Activated T-cell treated with anti-CD3 and anti-CD28 coated beads, Interleukin-2, amount 50 U/mL, for 72 hours (primary cell): ENCODE measurements at regions not wholly inside any gene's neighbourhood (a gene's known extent, or its start where the extent isn't known, plus 50 kb on each side); places are given as distances from the start of the nearest gene placed in this dataset.

Experiments used
- ATAC-seq, 2 donors: fragments of 150-1000 bp; cut with Tn5 transposase; replicated peaks in 1 of 2; 2 replicates each; pipeline ENCODE4 v1.10.0; 2021; ENCODE audit warnings: moderate library complexity in 2 of 2, mild to moderate bottlenecking in 1 of 2
- DNase-seq, 2 donors: peaks; one replicate each; pipeline ENCODE4 v3.0.0; 2021 to 2022; ENCODE audit warnings: mixed read lengths in 1 of 2
- H3K27ac Mint-ChIP-seq: one replicate; pipeline ENCODE4 v1.8.0; 2022; ENCODE audit warnings: mild to moderate bottlenecking, moderate library complexity, mixed read lengths
- H3K27me3 Mint-ChIP-seq: one replicate; pipeline ENCODE4 v1.8.0; 2022; ENCODE audit warnings: low read depth, mixed read lengths
- H3K36me3 Mint-ChIP-seq, 2 donors: one replicate each; pipeline ENCODE4 v1.8.0; 2022; ENCODE audit warnings: mixed read lengths in 2 of 2, mild to moderate bottlenecking in 1 of 2; ENCODE audit not compliant: insufficient read depth in 2 of 2
- H3K4me1 Mint-ChIP-seq: one replicate; pipeline ENCODE4 v1.8.0; 2022; ENCODE audit warnings: low read depth, mixed read lengths
- H3K4me3 Mint-ChIP-seq, 2 donors: one replicate each; pipeline ENCODE4 v1.8.0; 2022; ENCODE audit warnings: mild to moderate bottlenecking in 2 of 2, mixed read lengths in 2 of 2, moderate library complexity in 2 of 2
- H3K9me3 Mint-ChIP-seq, 2 donors: one replicate each; pipeline ENCODE4 v1.8.0; 2022; ENCODE audit warnings: mixed read lengths in 2 of 2

DNA sequence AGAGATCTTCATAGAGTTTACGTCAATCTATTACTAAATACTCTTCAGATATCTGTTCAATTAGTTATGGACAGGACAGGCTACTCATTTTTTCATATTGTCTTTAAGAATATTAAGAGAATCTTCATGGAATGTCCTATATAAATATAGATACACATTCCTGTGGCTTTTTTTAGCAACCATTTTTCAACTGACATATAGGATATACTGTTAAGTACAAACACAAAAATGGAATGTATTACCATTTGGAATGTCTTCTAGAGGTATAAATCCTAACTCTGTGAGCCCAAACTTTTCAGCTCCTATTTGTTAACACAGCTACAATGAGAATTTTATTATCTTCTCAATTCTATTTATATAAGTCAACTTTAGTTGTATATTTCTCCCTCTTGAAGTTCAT is 239.6 kb upstream of the DEFB112 start:
- DNase-seq (no peak), ATAC-seq (no peak)
- Mint-ChIP-seq H3K36me3 (no peaks in the 10 kb centered on the region), H3K27me3 (no peaks in the 10 kb centered on the region), H3K27ac (no peak overlapping the region), H3K4me3 (no peak overlapping the region), H3K4me1 (no peaks in the 10 kb centered on the region), H3K9me3 (peaks cover 4 to 6% of the 10 kb centered on the region in 2 donors)

DNA sequence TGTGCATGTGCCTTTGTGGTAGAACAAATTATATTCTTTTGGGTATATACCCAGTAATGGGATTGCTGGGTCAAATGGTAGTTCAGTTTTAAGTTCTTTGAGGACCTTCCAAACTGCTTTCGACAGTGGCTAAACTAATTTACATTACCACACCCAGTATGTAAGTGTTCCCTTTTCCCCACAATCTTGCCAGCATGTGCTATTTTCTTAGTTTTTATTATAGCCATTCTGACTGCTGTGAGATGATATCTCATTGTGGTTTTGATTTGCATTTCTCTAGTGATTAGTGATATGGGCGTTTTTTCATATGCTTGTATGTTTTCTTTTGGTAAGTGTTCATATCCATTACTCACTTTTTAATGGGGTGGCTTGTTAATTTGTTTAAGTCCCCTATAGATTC is 251.6 kb upstream of the DEFB112 start:
- no peak overlapping the region for H3K4me3 Mint-ChIP-seq
- no peaks in the 10 kb centered on the region for H3K4me1 Mint-ChIP-seq
- DNase-seq, result no peak
- H3K27me3 Mint-ChIP-seq, result no peaks in the 10 kb centered on the region
- no peak overlapping the region for H3K27ac Mint-ChIP-seq
- H3K9me3 Mint-ChIP-seq, result peaks cover 2 to 3% of the 10 kb centered on the region in 2 donors
- no peaks in the 10 kb centered on the region for H3K36me3 Mint-ChIP-seq
- no peak for ATAC-seq

DNA sequence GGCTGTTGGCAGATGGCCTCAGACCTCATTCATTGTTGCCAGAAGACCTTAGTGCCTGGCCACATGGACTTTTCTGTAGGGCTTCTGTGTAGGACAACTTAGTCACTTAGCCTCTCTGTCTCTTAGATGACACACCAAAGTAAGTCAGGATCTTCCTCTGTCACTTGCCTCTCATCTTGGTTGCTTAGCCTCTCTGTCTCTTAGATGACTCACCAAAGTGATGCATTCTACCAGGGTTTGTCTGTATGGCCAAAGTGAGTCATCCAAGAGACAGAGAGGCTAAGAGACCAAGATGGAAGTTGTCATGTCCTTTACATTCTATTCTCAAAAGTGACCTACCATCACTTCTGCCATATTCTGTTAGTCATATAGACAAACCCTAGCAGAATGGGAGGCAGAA is 255.9 kb upstream of the DEFB112 start:
- peaks cover 2 to 7% of the 10 kb centered on the region in 2 donors for H3K9me3 Mint-ChIP-seq
- no peak overlapping the region for H3K4me3 Mint-ChIP-seq
- H3K27me3 Mint-ChIP-seq, result no peaks in the 10 kb centered on the region
- H3K27ac Mint-ChIP-seq, result no peak overlapping the region
- no peak for ATAC-seq
- DNase-seq, result no peak
- no peaks in the 10 kb centered on the region for H3K36me3 Mint-ChIP-seq
- no peaks in the 10 kb centered on the region for H3K4me1 Mint-ChIP-seq

DNA sequence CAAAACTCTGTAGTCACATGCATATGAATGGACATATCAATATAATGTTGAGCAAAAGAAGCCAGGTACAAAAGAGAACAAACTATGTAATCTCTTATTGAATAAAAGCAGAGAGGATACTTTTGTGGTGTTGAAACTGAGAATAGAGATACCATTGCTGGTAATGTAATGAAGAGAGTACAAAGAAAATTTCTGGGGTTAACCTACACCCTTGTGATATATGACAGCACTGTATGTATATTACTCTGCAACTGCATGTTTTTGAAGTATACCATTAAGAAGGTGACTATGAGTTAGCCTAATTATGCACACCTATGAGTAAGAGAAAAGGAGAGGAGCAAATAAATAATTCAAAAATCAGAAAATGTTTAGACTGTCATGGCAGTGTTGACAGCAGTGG is 268.8 kb upstream of the DEFB112 start:
- no peak overlapping the region for H3K27ac Mint-ChIP-seq
- no peaks in the 10 kb centered on the region for H3K27me3 Mint-ChIP-seq
- no peaks in the 10 kb centered on the region for H3K36me3 Mint-ChIP-seq
- H3K4me3 Mint-ChIP-seq, result no peak overlapping the region
- DNase-seq (no peak), ATAC-seq (no peak)
- no peaks in the 10 kb centered on the region for H3K4me1 Mint-ChIP-seq
- peaks cover 1 to 3% of the 10 kb centered on the region in 2 donors for H3K9me3 Mint-ChIP-seq

DNA sequence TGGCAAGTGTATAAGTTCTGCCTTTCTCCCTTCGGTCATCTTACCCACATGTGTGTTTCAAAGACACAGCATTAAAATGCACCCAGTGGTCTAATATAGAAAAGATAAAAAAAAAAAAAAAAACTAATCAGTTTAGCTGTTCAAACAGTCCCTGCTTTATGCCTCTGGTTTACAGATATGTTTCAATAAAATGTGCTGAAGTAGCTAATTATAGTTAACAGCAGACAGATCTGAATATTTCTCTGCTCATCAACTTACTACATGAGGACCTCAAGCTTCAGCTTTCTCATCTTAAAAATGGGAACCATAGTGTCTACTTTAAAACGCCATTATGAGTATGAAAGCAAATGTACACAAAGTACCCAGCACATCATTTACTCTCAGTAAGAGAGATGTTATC is 280.6 kb upstream of the DEFB112 start:
- H3K36me3 Mint-ChIP-seq, result peaks cover 1 to 2% of the 10 kb centered on the region in 2 donors
- no peaks in the 10 kb centered on the region for H3K27me3 Mint-ChIP-seq
- peaks cover 7 to 19% of the 10 kb centered on the region in 2 donors for H3K9me3 Mint-ChIP-seq
- H3K27ac Mint-ChIP-seq, result no peak overlapping the region
- ATAC-seq (no peak), DNase-seq (no peak)
- no peak overlapping the region for H3K4me3 Mint-ChIP-seq
- H3K4me1 Mint-ChIP-seq, result no peaks in the 10 kb centered on the region

DNA sequence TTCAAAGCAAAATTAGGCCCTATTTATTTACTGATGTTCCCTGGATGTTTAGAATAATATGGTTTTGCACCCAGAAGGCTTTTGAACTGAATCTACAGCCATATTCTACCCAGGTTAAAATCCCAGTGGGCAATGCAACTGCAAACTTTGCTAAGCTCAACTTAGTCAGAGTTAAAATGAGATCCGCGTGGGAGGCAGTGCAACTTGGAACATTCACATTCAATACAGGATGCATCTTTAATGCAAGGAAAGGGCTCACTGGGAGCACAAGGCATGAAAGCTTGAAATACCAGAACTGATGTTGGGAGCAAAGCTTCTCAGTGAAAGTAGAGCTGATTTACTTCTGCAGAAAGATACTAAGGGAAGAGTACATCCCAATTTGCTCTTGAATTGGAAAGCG is 281.2 kb upstream of the DEFB112 start:
- Mint-ChIP-seq H3K9me3 (peaks cover 3 to 15% of the 10 kb centered on the region in 2 donors), H3K36me3 (no peaks in the 10 kb centered on the region), H3K4me3 (no peak overlapping the region), H3K4me1 (no peaks in the 10 kb centered on the region), H3K27ac (no peak overlapping the region), H3K27me3 (no peaks in the 10 kb centered on the region)
- DNase-seq (no peak), ATAC-seq (no peak)

DNA sequence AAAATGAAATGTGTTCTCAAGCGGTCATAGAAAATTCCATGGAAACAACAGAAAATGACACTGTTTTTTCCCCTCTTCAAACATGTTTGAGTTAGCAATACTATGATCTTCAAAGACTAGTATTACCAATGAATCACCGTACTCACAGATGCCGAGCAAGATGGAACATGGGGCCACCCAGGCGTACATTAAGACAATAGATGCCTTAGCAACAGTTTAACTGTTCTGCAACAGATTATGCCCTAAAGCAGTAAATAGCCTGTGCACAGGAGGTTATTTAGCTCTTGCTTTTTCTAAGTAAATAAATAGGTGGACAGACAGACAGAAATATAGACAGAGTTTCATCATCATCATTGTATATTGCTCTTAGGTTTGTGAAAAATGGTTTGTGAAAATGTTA is 284.0 kb upstream of the DEFB112 start:
- H3K27ac Mint-ChIP-seq, result no peak overlapping the region
- H3K36me3 Mint-ChIP-seq, result no peaks in the 10 kb centered on the region
- no peak overlapping the region for H3K4me3 Mint-ChIP-seq

DNA sequence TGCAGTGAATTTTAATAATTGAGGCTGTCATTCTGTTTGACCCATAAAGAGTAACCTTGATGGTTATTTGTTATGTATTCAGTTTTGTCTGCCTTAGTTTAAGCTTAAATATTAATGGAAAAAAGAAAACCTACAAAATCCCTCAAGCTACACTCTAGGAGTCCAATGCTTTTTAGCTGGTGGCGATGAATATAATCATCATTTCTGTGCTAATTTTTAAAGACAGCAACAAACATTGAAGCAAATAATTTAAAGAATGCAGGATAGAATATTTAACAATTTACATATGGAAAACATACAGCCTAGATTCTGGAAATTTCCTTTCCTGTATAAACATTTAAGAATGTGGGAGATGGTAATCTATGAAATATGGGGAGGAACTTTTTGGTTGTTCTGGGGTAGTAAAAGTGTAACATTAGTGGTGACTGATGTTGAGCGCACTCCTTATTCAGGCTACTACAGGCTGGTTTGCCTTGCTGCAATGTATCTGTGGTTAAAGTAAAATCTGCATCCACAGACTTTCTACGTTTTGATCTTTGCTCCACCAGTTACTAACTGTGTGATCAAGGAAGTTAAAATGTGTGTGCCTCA is 287.9 kb upstream of the DEFB112 start:
- Mint-ChIP-seq H3K4me3 (no peak overlapping the region), H3K27me3 (no peaks in the 10 kb centered on the region), H3K36me3 (no peaks in the 10 kb centered on the region), H3K27ac (no peak overlapping the region), H3K9me3 (peaks cover 8% of the 10 kb centered on the region in 2 donors), H3K4me1 (no peaks in the 10 kb centered on the region)
- ATAC-seq (no peak), DNase-seq (no peak)

More for the DNA sequence above, 284.0 kb upstream of the DEFB112 start:
- Mint-ChIP-seq H3K27me3 (no peaks in the 10 kb centered on the region), H3K9me3 (peaks cover 6 to 12% of the 10 kb centered on the region in 2 donors), H3K4me1 (no peaks in the 10 kb centered on the region)
- ATAC-seq (no peak), DNase-seq (no peak)

DNA sequence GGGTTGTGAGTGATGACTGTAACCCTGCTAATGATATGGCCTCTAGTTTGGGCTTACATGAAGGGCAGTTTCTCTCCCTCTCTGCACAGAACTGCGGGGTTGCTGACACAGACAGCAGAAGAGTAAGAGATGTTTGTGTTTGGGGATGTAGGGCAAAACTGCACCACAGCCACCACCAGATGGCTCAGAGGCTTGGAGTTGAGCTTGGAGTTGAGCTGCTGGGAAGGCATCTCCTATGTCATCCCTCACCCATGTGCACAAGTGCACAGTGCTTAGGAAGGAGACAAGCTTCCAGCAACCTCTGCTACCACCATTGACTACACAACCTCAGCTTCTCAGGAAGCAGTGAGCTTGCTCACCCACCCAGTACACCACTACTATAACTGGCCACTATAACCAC is 303.9 kb upstream of the DEFB112 start:
- H3K27ac Mint-ChIP-seq, result no peak overlapping the region
- H3K36me3 Mint-ChIP-seq, result peaks cover 0 to 2% of the 10 kb centered on the region in 2 donors
- no peak for DNase-seq
- H3K27me3 Mint-ChIP-seq, result no peaks in the 10 kb centered on the region
- ATAC-seq, result no peak
- no peaks in the 10 kb centered on the region for H3K4me1 Mint-ChIP-seq
- H3K9me3 Mint-ChIP-seq, result peaks cover 7 to 13% of the 10 kb centered on the region in 2 donors
- H3K4me3 Mint-ChIP-seq, result no peak overlapping the region

DNA sequence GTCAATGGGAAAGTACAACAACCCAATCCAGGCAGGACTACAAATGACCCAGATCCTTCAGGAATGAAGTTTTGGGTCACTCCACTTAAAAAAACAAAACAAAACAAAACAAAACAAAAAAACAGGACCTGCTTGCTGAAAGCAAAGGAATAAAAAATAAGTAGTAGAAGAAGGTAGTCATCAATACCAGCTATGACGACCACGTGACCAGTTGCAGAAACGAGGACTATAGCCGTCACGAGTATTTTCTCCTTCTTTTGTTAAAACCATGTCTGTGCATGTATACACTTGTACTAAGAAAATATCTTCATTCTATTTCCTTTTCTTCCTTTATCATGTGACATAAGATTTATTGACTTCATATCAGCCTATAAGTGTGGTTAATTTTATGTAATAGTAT is 308.4 kb upstream of the DEFB112 start:
- no peak for DNase-seq
- Mint-ChIP-seq H3K27me3 (no peaks in the 10 kb centered on the region), H3K4me1 (no peaks in the 10 kb centered on the region), H3K27ac (no peak overlapping the region), H3K9me3 (peaks cover 9 to 11% of the 10 kb centered on the region in 2 donors), H3K4me3 (no peak overlapping the region), H3K36me3 (no peaks in the 10 kb centered on the region)
- no peak for ATAC-seq

DNA sequence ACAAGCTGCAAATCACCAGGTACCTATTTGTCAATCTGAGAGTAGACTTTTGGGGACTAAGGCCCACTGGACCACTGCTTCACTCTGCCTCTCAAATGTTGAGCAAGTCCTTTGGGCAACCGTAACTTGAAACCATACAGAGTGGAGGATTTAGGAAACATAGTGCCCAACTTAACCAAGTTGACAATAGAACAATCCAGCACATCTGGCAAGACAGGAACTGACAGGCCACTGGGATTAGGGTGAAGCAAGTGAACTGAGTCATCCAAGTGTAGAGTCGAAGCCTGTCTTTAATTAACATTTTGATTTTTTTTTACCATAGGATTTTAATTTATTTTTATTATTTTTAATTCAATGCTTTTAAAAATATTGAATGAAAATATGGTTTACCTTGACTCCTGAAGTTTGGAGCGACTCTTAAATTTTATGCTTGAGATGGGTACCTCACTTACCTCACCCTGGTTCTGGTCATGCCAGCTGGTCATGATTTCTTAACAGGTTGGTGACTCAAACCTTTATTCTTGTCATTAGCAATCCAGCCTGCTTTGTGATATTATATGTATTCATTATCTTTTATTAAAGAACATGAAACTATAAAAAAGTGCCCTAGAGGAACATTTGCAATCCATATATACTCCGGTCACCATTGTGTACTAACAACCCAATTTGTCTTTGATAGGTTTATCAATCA is 312.1 kb upstream of the DEFB112 start:
- H3K4me3 Mint-ChIP-seq, result no peak overlapping the region
- H3K9me3 Mint-ChIP-seq, result peaks cover 3 to 7% of the 10 kb centered on the region in 2 donors
- H3K36me3 Mint-ChIP-seq, result no peaks in the 10 kb centered on the region
- no peaks in the 10 kb centered on the region for H3K27me3 Mint-ChIP-seq
- ATAC-seq, result no peak
- no peaks in the 10 kb centered on the region for H3K4me1 Mint-ChIP-seq
- no peak overlapping the region for H3K27ac Mint-ChIP-seq
- no peak for DNase-seq

DNA sequence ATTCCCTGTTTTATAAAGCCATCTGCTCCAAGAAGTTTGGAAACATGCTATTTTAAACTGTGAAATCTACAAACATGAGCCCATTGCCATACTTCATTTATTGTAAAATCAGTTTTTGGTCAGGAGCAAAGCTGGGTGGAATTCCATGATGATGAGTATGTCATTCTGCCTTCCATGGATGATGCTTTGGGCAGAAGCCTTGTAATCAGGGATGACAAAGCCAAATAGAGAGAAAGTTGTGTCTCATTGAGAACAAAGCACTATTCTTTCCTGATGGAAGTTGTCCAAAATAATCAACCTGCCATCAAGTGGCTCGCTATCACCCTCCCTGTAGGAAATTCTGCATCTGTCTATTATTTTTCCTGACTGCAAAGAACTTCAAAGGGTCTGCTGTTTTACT is 313.0 kb upstream of the DEFB112 start:
- no peak for ATAC-seq
- Mint-ChIP-seq H3K9me3 (peaks cover 3 to 7% of the 10 kb centered on the region in 2 donors), H3K27me3 (no peaks in the 10 kb centered on the region), H3K27ac (no peak overlapping the region), H3K4me1 (no peaks in the 10 kb centered on the region), H3K4me3 (no peak overlapping the region), H3K36me3 (no peaks in the 10 kb centered on the region)
- DNase-seq, result no peak

DNA sequence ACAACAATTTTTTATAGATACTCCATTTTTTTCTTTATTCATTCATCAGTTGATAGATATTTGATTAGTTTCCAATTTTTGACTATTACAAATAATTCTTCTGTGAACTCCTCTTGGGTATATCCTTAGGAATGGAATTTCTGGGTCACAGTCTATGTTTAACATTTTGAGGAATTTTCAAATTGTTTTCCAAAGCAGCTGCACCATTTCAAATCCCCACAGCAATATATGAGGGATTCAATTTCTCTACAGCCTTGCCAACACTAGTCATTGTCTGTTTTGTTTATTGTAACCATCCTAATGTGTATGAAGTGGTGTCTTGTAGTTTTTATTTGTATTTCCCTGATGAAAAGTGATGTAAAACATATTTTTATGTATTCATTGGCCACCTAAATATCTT is 320.3 kb upstream of the DEFB112 start:
- Mint-ChIP-seq H3K4me1 (no peaks in the 10 kb centered on the region), H3K4me3 (no peak overlapping the region), H3K36me3 (no peaks in the 10 kb centered on the region), H3K27me3 (no peaks in the 10 kb centered on the region), H3K27ac (no peak overlapping the region), H3K9me3 (peaks cover 2 to 5% of the 10 kb centered on the region in 2 donors)
- DNase-seq (no peak), ATAC-seq (no peak)
